SK-N-SH (cell line): ENCODE measurements at regions not wholly inside any gene's neighbourhood (a gene's known extent, or its start where the extent isn't known, plus 50 kb on each side); places are given as distances from the start of the nearest gene placed in this dataset.
A peak's percentile ranks its signal among the peaks of the same experiment; 100 is the strongest.

Source experiments
- CTCF ChIA-PET: fragments of 300-600, 350-600 bp; formaldehyde crosslinking; extraction: SDS; loops from one replicate; lab custom pipeline; 2021; lab: Yijun Ruan, JAX
- POLR2A ChIA-PET: fragments of 350-600 bp; sonication (Branson Sonifier 250); formaldehyde crosslinking; extraction: SDS; loops from one replicate; lab custom pipeline; 2020; ENCODE audit warnings: antibody characterized with exemption, inconsistent platforms; lab: Yijun Ruan, JAX
- DNase-seq: peaks from one replicate; pipeline ENCODE4 v3.0.0; 2012
- H2AFZ ChIP-seq: fragments of 200-600 bp; sonication (generic); 2 replicates; pipeline ENCODE4 v1.8.1; 2016; ENCODE audit warnings: antibody characterized with exemption, mild to moderate bottlenecking, low read depth
- H3F3A ChIP-seq: fragments of 200-600 bp; sonication (generic); replicated peaks from 2 replicates; pipeline ENCODE3; 2016; ENCODE audit warnings: antibody characterized with exemption, mild to moderate bottlenecking; ENCODE audit not compliant: insufficient read depth
- H3K27ac ChIP-seq, 2 experiments: fragments of 200-500 bp in 1 of 2; fragments of 200-600 bp in 1 of 2; sonication (Bioruptor generic) in 1 of 2; sonication (generic), shearing (Covaris generic) in 1 of 2; 2 replicates each; pipeline versions ENCODE4 v1.5.1 to v1.6.1; 2014 to 2016; ENCODE audit warnings: low read depth in 2 of 2, inconsistent platforms in 1 of 2, low read length in 1 of 2, mild to moderate bottlenecking in 1 of 2, mixed read lengths in 1 of 2
- H3K27me3 ChIP-seq: fragments of 200-600 bp; sonication (generic), shearing (Covaris generic); 2 replicates; pipeline ENCODE4 v1.6.1; 2016; ENCODE audit warnings: mixed run types; ENCODE audit not compliant: insufficient read depth
- H3K36me3 ChIP-seq, 2 experiments: fragments of 200-500 bp in 1 of 2; fragments of 200-600 bp in 1 of 2; sonication (Bioruptor generic) in 1 of 2; sonication (generic) in 1 of 2; replicated peaks in 1 of 2; 2 replicates each; pipeline versions ENCODE3 to v1.5.1; 2014 to 2016; ENCODE audit warnings: low read length in 1 of 2, mild to moderate bottlenecking in 1 of 2; ENCODE audit not compliant: insufficient read depth in 2 of 2, control insufficient read depth in 1 of 2
- H3K4me1 ChIP-seq, 2 experiments: fragments of 200-500 bp in 1 of 2; fragments of 200-600 bp in 1 of 2; sonication (Bioruptor generic) in 1 of 2; sonication (generic), shearing (Covaris generic) in 1 of 2; 2 replicates each; pipeline versions ENCODE4 v1.5.1 to v1.6.1; 2014 to 2016; ENCODE audit warnings: low read depth in 1 of 2, low read length in 1 of 2, mixed run types in 1 of 2; ENCODE audit not compliant: insufficient read depth in 2 of 2, control insufficient read depth in 1 of 2
- H3K4me2 ChIP-seq: fragments of 200-600 bp; sonication (generic), shearing (Covaris generic); 2 replicates; pipeline ENCODE4 v1.6.1; 2017; ENCODE audit warnings: mixed run types
- H3K4me3 ChIP-seq, 2 experiments: fragments of 200-500 bp in 1 of 2; fragments of 200-600 bp in 1 of 2; sonication (Bioruptor generic) in 1 of 2; sonication (generic), shearing (Covaris generic) in 1 of 2; 2 replicates each; pipeline versions ENCODE4 v1.5.1 to v1.8.1; 2014 to 2016; ENCODE audit warnings: low read depth in 2 of 2, inconsistent platforms in 1 of 2, low read length in 1 of 2, mild to moderate bottlenecking in 1 of 2, mixed read lengths in 1 of 2, moderate library complexity in 1 of 2
- H3K79me2 ChIP-seq: fragments of 200-600 bp; sonication (generic); 2 replicates; pipeline ENCODE4 v1.8.1; 2017; ENCODE audit warnings: mild to moderate bottlenecking; ENCODE audit not compliant: insufficient read depth
- H3K9ac ChIP-seq: fragments of 200-600 bp; sonication (generic); 2 replicates; pipeline ENCODE4 v1.6.1; 2017; ENCODE audit warnings: mixed run types
- H3K9me2 ChIP-seq: fragments of 200-600 bp; sonication (generic); 2 replicates; pipeline ENCODE4 v1.6.1; 2017; ENCODE audit warnings: mixed run types
- H3K9me3 ChIP-seq: fragments of 200-600 bp; sonication (generic); 2 replicates; pipeline ENCODE4 v1.6.1; 2017; ENCODE audit warnings: mixed run types, mild to moderate bottlenecking, moderate library complexity
- H4K20me1 ChIP-seq: fragments of 200-600 bp; sonication (generic); 2 replicates; pipeline ENCODE4 v1.6.1; 2017; ENCODE audit warnings: mild to moderate bottlenecking, mixed run types; ENCODE audit not compliant: insufficient read depth
- EP300 ChIP-seq, 2 experiments: IDR thresholded peaks; 2 replicates each; pipeline versions ENCODE4 v1.4.0 to v1.6.1; 2012; ENCODE audit warnings: borderline replicate concordance in 1 of 2, low read depth in 1 of 2, low read length in 1 of 2
- FOSL2 ChIP-seq: IDR thresholded peaks from 2 replicates; pipeline ENCODE4 v1.4.0; 2012; ENCODE audit warnings: low read depth, mild to moderate bottlenecking, moderate library complexity, borderline replicate concordance
- FOXM1 ChIP-seq: IDR thresholded peaks from 2 replicates; pipeline ENCODE4 v1.4.0; 2012; ENCODE audit warnings: low read depth, mild to moderate bottlenecking
- JUND ChIP-seq: IDR thresholded peaks from 2 replicates; pipeline ENCODE4 v1.4.0; 2012
- MEF2A ChIP-seq: IDR thresholded peaks from 2 replicates; pipeline ENCODE4 v1.4.0; 2012; ENCODE audit warnings: low read depth, borderline replicate concordance
- NFIC ChIP-seq: IDR thresholded peaks from 2 replicates; pipeline ENCODE4 v1.4.0; 2012; ENCODE audit warnings: borderline replicate concordance
- NRF1 ChIP-seq: IDR thresholded peaks from 2 replicates; pipeline ENCODE4 v1.6.1; 2012; ENCODE audit warnings: low read depth, mild to moderate bottlenecking, low read length
- POLR2AphosphoS5 ChIP-seq: IDR thresholded peaks from 2 replicates; pipeline ENCODE4 v1.6.1; 2012; ENCODE audit warnings: low read depth, low read length
- RAD21 ChIP-seq: IDR thresholded peaks from 2 replicates; pipeline ENCODE4 v1.6.1; 2012; ENCODE audit warnings: mild to moderate bottlenecking, low read length
- RCOR1 ChIP-seq: fragments of 150-350 bp; IDR thresholded peaks from 2 replicates; pipeline ENCODE4 v1.6.1; 2017; ENCODE audit warnings: antibody characterized with exemption, low read length
- SIN3A ChIP-seq: IDR thresholded peaks from 2 replicates; pipeline ENCODE4 v1.6.1; 2012; ENCODE audit warnings: low read depth, mild to moderate bottlenecking, low read length, moderate library complexity, borderline replicate concordance
- TAF1 ChIP-seq: IDR thresholded peaks from 2 replicates; pipeline ENCODE4 v1.6.1; 2012; ENCODE audit warnings: low read depth, mild to moderate bottlenecking, low read length, moderate library complexity, borderline replicate concordance
- TCF12 ChIP-seq: IDR thresholded peaks from 2 replicates; pipeline ENCODE4 v1.4.0; 2012
- WGBS: methylation state at CpG from one replicate; pipeline ENCODE4 v1.1.6; 2017; ENCODE audit warnings: low lambda C conversion rate; 5-methylcytosine and 5-hydroxymethylcytosine counted together
- TF ChIP-seq, protein P1 (sequence below): IDR thresholded peaks from 2 replicates; pipeline ENCODE4; 2012
- TF ChIP-seq, protein P2 (sequence below): IDR thresholded peaks from 2 replicates; pipeline ENCODE4 v1.4.0; 2012; ENCODE audit warnings: low read depth, borderline replicate concordance
- TF ChIP-seq, protein P3 (sequence below): IDR thresholded peaks from 2 replicates; pipeline ENCODE4 v1.4.0; 2012; ENCODE audit warnings: low read depth, borderline replicate concordance
- TF ChIP-seq, protein P4 (sequence below): fragments of 150-350 bp; IDR thresholded peaks from 2 replicates; pipeline ENCODE4 v1.6.1; 2016; ENCODE audit warnings: mild to moderate bottlenecking, low read depth, low read length

DNA sequence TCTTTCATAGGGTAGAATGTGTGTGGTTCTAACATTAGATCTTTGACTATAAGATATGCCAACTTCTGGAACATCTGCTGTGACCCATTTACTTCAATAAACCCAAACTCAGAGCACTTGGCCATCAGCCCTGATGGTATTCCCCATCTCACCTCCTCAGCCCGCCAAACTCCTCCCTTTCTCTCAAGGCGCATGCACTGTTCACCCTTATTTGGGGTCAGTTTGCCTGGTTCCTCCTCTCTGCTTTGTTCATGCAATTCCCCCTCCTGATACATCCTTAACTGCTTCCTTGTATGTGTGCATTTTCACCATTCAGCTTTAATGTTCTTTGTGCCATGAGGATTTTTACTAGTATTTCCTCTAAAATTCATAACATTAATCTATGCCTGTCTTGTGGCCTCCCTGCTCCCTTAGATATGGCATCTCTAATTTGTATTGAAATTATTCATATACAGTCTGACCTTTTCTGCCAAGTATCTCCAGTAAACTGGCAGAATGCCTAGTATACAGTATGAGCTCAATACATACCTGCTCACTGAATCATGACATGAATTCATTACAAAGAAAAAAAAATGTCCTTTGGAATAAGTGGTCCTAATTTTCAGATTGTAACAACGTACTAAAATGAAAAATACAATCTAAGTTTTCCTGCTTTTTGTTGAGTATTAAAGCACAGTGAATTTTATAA lies 336.8 kb upstream of the IGFBP3 start (continued):
- TF ChIP-seq TAF1 (peak; percentile 57; the same call in 1 of the 2 replicates), NRF1 (no peak), FOXM1 (peak; percentile 94), MEF2A (peak; percentile 70; the same call in 1 of the 2 replicates), RAD21 (no peak), RCOR1 (peak; percentile 8; the same call in 1 of the 2 replicates)
- TF ChIP-seq, protein P1, sequence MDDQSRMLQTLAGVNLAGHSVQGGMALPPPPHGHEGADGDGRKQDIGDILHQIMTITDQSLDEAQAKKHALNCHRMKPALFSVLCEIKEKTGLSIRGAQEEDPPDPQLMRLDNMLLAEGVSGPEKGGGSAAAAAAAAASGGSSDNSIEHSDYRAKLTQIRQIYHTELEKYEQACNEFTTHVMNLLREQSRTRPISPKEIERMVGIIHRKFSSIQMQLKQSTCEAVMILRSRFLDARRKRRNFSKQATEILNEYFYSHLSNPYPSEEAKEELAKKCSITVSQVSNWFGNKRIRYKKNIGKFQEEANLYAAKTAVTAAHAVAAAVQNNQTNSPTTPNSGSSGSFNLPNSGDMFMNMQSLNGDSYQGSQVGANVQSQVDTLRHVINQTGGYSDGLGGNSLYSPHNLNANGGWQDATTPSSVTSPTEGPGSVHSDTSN: peak; percentile 100
- TF ChIP-seq, protein P2, sequence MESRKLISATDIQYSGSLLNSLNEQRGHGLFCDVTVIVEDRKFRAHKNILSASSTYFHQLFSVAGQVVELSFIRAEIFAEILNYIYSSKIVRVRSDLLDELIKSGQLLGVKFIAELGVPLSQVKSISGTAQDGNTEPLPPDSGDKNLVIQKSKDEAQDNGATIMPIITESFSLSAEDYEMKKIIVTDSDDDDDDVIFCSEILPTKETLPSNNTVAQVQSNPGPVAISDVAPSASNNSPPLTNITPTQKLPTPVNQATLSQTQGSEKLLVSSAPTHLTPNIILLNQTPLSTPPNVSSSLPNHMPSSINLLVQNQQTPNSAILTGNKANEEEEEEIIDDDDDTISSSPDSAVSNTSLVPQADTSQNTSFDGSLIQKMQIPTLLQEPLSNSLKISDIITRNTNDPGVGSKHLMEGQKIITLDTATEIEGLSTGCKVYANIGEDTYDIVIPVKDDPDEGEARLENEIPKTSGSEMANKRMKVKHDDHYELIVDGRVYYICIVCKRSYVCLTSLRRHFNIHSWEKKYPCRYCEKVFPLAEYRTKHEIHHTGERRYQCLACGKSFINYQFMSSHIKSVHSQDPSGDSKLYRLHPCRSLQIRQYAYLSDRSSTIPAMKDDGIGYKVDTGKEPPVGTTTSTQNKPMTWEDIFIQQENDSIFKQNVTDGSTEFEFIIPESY: peak; percentile 88

DNA sequence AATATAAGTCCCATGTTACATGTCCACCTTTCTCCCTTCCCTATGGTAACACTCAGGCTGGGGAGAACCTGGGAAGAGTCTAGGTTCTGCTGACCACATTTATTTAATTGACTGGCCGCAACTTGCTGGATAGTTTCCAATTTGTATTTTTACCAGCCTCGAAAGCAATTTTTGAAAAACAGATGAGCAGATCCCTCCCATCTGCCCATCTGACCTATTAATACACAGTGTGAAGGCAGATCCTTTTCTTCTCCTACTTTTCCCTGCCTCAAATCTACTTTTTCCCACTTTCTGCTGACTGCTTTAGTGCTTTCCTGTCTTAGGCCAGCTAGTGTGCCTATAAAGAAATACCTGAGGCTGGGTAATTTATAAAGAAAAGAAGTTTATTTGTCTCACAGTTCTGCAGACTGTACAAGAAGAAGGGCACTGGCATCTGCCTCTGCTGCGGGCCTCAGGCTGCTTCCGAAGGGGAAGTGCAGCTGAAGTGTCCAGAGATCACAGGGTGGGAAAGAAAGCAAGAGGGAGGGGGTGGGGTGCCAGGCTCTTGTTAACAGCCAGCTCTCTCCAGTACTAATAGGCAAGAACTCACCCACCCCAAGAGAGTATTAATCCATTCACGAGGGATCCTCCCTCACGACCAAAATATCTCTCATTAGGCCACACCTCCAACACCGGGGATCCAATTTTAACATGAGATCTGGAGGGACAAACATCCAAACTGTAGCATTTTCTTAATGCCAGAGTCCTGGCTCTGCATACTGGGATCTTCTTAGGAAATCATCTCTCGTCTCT lies 336.0 kb upstream of the IGFBP3 start:
- Histone ChIP-seq H2AFZ (no peak overlapping the region), H3K27ac (peak overlapping the region; percentile 64 to 85), H3K9me3 (peaks cover 29% of the 10 kb centered on the region), H3K4me2 (peak overlapping the region; percentile 56; the same call in 1 of the 2 replicates), H3K4me1 (peaks cover 8 to 11% of the 10 kb centered on the region in 2 experiments; a peak in 3 of 4 replicates), H3K79me2 (no peaks in the 10 kb centered on the region), H3K27me3 (no peaks in the 10 kb centered on the region), H3K9ac (peak overlapping the region; percentile 16; the same call in 1 of the 2 replicates), H4K20me1 (no peaks in the 10 kb centered on the region), H3K4me3 (no peak overlapping the region), H3F3A (peaks cover 39% of the 10 kb centered on the region), H3K9me2 (no peaks in the 10 kb centered on the region), H3K36me3 (peaks cover 0 to 6% of the 10 kb centered on the region in 2 experiments)
- DNase-seq: peak; percentile 8
- TF ChIP-seq, protein P3, sequence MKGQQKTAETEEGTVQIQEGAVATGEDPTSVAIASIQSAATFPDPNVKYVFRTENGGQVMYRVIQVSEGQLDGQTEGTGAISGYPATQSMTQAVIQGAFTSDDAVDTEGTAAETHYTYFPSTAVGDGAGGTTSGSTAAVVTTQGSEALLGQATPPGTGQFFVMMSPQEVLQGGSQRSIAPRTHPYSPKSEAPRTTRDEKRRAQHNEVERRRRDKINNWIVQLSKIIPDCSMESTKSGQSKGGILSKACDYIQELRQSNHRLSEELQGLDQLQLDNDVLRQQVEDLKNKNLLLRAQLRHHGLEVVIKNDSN: no peak
- TF ChIP-seq TAF1 (no peak), NFIC (peak; percentile 78), SIN3A (no peak), TCF12 (peak; percentile 82), FOSL2 (no peak), JUND (peak; percentile 28; the same call in 1 of the 2 replicates), EP300 (IDR thresholded peaks at IDR 0.05; ENCODE audit: borderline replicate concordance in 1 of 2, low read depth in 1 of 2, low read length in 1 of 2) (peak in 1 of 2 experiments; percentile 36; a peak in 1 of 4 replicates), POLR2AphosphoS5 (no peak; the same call in 1 of the 2 replicates)
- TF ChIP-seq, protein P4, sequence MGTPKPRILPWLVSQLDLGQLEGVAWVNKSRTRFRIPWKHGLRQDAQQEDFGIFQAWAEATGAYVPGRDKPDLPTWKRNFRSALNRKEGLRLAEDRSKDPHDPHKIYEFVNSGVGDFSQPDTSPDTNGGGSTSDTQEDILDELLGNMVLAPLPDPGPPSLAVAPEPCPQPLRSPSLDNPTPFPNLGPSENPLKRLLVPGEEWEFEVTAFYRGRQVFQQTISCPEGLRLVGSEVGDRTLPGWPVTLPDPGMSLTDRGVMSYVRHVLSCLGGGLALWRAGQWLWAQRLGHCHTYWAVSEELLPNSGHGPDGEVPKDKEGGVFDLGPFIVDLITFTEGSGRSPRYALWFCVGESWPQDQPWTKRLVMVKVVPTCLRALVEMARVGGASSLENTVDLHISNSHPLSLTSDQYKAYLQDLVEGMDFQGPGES: no peak
- TF ChIP-seq, protein P1: peak; percentile 73
- POLR2A ChIA-PET: no interaction called here
- WGBS: 59% methylated on average over 8 of the region's 8 CpGs
- CTCF ChIA-PET: interaction anchor here (0.9 to 1.1 kb wide), 2 partner anchors 334 kb away, joined by 3 to 4 read pairs; no protein-coding TSS in a partner anchor
